ENCODE measurements at regions not wholly inside any gene's neighbourhood (a gene's known extent, or its start where the extent isn't known, plus 50 kb on each side); places are given as distances from the start of the nearest gene placed in this dataset.

DNA sequence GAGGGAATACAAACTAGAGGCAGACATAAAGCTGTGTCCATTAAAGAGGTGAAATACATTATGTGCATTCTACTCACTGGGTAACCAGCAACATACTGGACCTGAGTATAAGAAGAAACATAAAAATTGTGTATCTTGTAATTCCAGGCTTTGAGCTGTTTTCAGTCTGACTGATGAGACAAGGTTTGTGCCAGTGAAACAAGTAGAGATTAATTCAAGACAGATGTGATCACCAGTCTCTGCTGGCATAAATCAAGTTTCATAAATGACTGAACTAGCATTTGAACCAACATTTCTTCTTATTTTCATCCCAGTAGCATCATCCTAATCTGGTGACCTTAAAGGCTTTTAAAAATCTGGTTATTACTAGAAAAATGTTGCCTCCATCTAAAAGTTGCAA, 108.8 kb upstream of the RPL38 start:
- no peak for TF ChIP-seq POLR2A (IDR thresholded peaks at IDR 0.05)
- TF ChIP-seq, protein P1, sequence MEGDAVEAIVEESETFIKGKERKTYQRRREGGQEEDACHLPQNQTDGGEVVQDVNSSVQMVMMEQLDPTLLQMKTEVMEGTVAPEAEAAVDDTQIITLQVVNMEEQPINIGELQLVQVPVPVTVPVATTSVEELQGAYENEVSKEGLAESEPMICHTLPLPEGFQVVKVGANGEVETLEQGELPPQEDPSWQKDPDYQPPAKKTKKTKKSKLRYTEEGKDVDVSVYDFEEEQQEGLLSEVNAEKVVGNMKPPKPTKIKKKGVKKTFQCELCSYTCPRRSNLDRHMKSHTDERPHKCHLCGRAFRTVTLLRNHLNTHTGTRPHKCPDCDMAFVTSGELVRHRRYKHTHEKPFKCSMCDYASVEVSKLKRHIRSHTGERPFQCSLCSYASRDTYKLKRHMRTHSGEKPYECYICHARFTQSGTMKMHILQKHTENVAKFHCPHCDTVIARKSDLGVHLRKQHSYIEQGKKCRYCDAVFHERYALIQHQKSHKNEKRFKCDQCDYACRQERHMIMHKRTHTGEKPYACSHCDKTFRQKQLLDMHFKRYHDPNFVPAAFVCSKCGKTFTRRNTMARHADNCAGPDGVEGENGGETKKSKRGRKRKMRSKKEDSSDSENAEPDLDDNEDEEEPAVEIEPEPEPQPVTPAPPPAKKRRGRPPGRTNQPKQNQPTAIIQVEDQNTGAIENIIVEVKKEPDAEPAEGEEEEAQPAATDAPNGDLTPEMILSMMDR (IDR thresholded peaks at IDR 0.05) = no peak
- H3K4me3 ChIP-seq (ENCODE audit: low read depth, poor library complexity, severe bottlenecking) = no peak overlapping the region
- intact Hi-C loops (cut with DNase I; ENCODE audit: low total_unique reads) = no loop called here
- no peak for DNase-seq (ENCODE audit: low spot score in 2 of 2)

DNA sequence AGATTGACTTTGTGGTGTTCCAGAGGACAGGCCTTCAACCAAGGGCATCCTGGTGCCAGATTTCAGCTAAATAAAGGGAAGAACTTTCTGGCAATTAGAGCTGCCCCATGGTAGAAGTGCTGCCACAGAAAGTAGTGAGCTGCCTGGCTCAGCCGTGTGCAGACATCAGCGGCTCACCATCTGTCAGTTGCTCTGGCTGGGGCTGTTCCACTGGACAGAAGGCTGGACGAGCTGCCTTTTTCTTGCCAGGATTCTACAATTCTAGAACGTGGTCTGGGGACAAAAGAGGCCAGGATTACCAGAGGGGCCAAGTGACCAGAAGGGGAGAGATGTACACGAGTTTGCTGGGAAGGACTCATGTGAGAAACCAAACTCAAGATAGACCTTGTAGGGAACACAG, 107.0 kb upstream of the RPL38 start:
- no peak for DNase-seq (ENCODE audit: low spot score in 2 of 2)
- TF ChIP-seq POLR2A (IDR thresholded peaks at IDR 0.05) = no peak
- TF ChIP-seq, protein P1 (IDR thresholded peaks at IDR 0.05) = no peak
- WGBS, 2 donors = 78 to 79% methylated on average over 5 of the region's 5 CpGs
- H3K4me3 ChIP-seq (ENCODE audit: low read depth, poor library complexity, severe bottlenecking) = no peak overlapping the region
- intact Hi-C loops (cut with DNase I; ENCODE audit: low total_unique reads) = no loop called here

DNA sequence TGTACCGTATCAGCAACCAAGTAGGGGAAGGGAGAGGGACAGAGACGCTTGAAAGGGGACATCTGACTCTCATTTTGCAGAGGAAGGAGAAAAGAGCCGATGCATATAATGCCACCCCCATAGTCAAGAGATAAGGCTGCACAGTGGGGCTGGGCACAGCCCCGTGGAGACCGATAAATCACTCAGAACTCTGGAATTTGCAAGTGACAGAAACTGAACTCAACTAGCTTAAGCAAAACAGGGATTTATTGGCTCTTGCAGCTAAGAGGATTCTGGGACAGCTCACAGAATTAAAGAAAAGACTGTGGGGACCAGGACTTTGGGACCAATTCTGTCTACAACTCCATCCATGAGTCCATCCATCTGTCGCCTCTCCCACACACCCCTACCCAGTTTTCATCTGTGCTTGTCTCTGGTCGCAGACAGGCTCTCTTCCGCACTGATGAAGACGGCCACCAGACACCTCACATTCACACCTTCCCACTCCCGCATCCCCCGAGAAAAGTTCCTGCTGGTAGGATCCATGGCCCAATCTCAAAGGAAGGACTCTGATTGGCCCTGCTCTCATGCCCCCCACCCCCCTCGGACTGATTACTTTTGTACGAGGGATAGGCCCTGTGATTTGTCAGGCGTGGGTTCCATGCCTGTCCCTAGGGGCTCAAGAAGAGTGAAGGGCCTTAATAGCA, 105.9 kb upstream of the RPL38 start:
- DNase-seq (ENCODE audit: low spot score in 2 of 2) = no peak
- 74% methylated on average over 14 of the region's 14 CpGs for WGBS, 2 donors
- intact Hi-C loops (cut with DNase I; ENCODE audit: low total_unique reads) = no loop called here
- no peak overlapping the region for H3K4me3 ChIP-seq (ENCODE audit: low read depth, poor library complexity, severe bottlenecking)
- TF ChIP-seq, protein P1 (IDR thresholded peaks at IDR 0.05) = no peak
- TF ChIP-seq POLR2A (IDR thresholded peaks at IDR 0.05) = no peak

DNA sequence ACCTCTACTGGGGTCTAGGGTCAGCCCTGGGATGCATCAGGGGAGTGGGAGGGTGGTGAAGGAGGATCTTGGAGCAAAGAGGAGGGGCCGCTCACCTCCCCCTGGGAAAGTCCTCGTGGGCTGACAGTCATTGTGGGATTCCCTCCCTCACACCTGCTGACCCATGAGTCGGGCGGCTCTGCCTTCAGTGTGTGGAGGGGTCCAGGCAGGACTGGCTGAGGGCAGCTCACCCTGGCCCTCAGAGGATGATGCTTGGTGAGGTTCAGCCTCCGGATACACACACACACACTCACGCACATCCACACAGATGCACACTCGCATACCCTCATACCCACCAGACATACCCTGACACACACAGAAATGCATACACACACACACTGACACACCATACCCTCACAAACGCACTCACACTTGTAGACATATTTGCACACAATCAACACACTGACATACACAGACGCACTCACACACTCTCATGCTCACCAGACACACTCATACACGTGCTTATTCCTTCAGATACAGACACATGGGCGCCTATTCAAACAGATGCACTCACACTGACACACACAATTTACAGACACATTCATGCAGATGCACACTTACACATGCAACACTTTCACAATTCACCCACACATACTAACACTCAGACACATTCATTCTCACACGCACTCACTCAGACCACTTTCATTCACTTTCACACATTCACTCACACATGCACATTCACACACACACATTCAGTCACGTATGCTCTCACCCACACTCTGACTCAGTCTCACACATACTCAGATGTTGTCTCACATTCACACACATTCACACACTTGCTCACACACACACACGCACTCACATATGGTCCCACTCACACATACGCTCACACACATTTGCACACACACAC, 105.1 kb upstream of the RPL38 start:
- WGBS, 2 donors = 85% methylated on average over 15 of the region's 15 CpGs
- intact Hi-C loops (cut with DNase I; ENCODE audit: low total_unique reads) = no loop called here

DNA sequence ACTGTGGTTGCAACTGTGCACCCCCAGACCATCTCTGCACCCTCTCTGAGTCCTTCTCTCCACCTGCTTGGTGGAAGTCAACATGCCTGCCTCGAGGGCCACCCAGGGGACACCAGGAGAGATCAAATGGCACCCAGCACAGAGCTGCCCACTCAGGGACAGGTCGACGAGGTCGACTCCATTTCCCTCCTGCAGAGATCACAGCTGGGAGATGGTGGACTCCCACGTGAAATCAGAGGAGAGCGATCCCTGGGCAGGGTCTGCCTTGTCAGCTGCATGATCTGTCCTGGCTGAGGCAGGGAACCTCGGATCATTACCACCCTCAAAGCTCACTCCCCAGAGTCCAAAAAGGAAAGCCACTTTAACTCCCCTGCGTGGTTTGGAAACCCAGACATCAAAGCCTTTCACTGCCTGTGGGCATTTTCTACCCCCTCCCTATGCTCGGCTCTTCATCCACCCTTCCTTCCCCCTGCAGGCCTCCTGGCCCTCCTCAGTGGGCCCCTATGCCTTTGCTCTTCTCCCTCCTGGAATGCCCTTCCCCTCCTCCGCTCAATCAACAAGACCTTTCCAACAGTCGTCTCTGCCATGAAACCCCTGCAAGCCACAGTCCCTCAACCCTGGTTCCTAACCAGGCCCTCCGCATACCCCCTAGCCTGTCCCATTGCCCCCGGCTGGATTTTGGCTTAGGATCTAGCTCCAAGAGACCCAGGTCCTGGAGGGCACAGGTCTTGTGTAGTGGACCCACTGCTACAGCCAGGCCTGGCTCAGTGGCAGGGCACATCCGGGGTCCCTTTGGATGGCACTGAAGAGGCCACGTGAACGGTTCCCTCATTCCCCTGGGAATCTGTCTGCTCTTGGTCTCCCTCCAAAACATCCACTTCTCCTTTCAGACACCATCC, 103.8 kb upstream of the RPL38 start:
- intact Hi-C loops (cut with DNase I; ENCODE audit: low total_unique reads) = no loop called here
- 57 to 66% methylated on average over 12 of the region's 16 CpGs for WGBS, 2 donors
- H3K4me3 ChIP-seq (ENCODE audit: low read depth, poor library complexity, severe bottlenecking) = no peak overlapping the region
- no peak for DNase-seq (ENCODE audit: low spot score in 2 of 2)
- no peak for TF ChIP-seq POLR2A (IDR thresholded peaks at IDR 0.05)
- TF ChIP-seq, protein P1 (IDR thresholded peaks at IDR 0.05) = no peak

More for the DNA sequence above, 105.1 kb upstream of the RPL38 start:
- no peak overlapping the region for H3K4me3 ChIP-seq (ENCODE audit: low read depth, poor library complexity, severe bottlenecking)
- TF ChIP-seq, protein P1 (IDR thresholded peaks at IDR 0.05) = peak in 1 of 3 donors; percentile 15
- TF ChIP-seq POLR2A (IDR thresholded peaks at IDR 0.05) = no peak
- no peak for DNase-seq (ENCODE audit: low spot score in 2 of 2)

Measured in lower leg skin (tissue), 4 donors.